Transverse colon (tissue), 4 donors: ENCODE measurements at regions not wholly inside any gene's neighbourhood (a gene's known extent, or its start where the extent isn't known, plus 50 kb on each side); places are given as distances from the start of the nearest gene placed in this dataset.

Experiments used
- EP300 ChIP-seq: sonication (generic); formaldehyde crosslinking; IDR thresholded peaks from one replicate; pipeline ENCODE4 v1.6.1; 2017; ENCODE audit warnings: antibody characterized with exemption, low read depth
- POLR2A ChIP-seq: fragments of 450-650 bp; IDR thresholded peaks from one replicate; pipeline ENCODE4 v1.6.1; 2016; ENCODE audit warnings: antibody characterized with exemption, mild to moderate bottlenecking, moderate library complexity
- POLR2AphosphoS5 ChIP-seq, 3 donors: sonication (generic); formaldehyde crosslinking; IDR thresholded peaks; one replicate each; pipeline ENCODE4 v1.6.1; 2016; ENCODE audit warnings: antibody characterized with exemption in 3 of 3
- TF ChIP-seq, protein P1 (sequence below), 5 experiments: fragments of 200-600 bp in 3 of 5; fragments of 450-650 bp in 2 of 5; sonication (generic) in 3 of 5; IDR thresholded peaks; 1 replicate in 2 of 5; 2 replicates in 3 of 5; pipeline ENCODE4 v1.5.1; 2016 to 2017; ENCODE audit warnings: antibody characterized with exemption in 5 of 5, inconsistent platforms in 3 of 5, mild to moderate bottlenecking in 2 of 5, moderate library complexity in 1 of 5

- TF ChIP-seq, protein P1, sequence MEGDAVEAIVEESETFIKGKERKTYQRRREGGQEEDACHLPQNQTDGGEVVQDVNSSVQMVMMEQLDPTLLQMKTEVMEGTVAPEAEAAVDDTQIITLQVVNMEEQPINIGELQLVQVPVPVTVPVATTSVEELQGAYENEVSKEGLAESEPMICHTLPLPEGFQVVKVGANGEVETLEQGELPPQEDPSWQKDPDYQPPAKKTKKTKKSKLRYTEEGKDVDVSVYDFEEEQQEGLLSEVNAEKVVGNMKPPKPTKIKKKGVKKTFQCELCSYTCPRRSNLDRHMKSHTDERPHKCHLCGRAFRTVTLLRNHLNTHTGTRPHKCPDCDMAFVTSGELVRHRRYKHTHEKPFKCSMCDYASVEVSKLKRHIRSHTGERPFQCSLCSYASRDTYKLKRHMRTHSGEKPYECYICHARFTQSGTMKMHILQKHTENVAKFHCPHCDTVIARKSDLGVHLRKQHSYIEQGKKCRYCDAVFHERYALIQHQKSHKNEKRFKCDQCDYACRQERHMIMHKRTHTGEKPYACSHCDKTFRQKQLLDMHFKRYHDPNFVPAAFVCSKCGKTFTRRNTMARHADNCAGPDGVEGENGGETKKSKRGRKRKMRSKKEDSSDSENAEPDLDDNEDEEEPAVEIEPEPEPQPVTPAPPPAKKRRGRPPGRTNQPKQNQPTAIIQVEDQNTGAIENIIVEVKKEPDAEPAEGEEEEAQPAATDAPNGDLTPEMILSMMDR (IDR thresholded peaks at IDR 0.05), result no peak
- no peak for TF ChIP-seq POLR2A
- TF ChIP-seq POLR2AphosphoS5 (IDR thresholded peaks at IDR 0.05), result no peak
- no peak for TF ChIP-seq EP300
These were observed 540.0 kb downstream of the ETV1 start for GRCh38 chr7:13449460-13449859.
